GM18868 (cell line): ENCODE measurements at regions not wholly inside any gene's neighbourhood (a gene's known extent, or its start where the extent isn't known, plus 50 kb on each side); places are given as distances from the start of the nearest gene placed in this dataset.
A peak's percentile ranks its signal among the peaks of the same experiment; 100 is the strongest.
"Not testable (repeated sequence)": the region's sequence is repeated elsewhere in the genome, so short reads cannot be mapped to it uniquely, and the experiment has no call there.

Experiments
- ATAC-seq: cut with Tn5 transposase; IDR thresholded peaks from one replicate; pipeline ENCODE4 v1.9.1; 2021; ENCODE audit warnings: mild to moderate bottlenecking, moderate library complexity; ENCODE audit not compliant: unreplicated experiment

DNA sequence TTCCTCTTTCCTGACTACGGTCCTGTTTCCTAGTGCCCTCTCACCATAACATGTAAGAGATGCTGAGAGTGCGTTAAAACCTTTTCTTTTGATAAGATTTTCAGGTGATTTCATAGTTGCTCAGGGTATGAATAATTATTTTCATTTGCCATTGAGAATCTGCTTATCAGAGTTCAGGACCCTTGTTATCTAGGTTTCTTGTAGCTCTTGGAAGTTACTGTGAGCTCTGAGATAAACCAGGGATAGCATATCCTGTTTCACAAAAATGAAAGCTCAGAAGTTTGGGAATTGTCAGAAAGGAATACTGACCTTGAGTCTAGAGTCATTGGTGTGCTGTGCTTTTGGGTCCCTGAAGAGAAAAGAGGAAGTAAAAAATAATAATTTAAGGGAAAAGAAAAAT lies 76.8 kb upstream of the PRKG1 start:
- no peak for ATAC-seq

- no peak for ATAC-seq
Observed at GRCh38 chr10:50999163-50999562, 75.1 kb upstream of the PRKG1 start.

DNA sequence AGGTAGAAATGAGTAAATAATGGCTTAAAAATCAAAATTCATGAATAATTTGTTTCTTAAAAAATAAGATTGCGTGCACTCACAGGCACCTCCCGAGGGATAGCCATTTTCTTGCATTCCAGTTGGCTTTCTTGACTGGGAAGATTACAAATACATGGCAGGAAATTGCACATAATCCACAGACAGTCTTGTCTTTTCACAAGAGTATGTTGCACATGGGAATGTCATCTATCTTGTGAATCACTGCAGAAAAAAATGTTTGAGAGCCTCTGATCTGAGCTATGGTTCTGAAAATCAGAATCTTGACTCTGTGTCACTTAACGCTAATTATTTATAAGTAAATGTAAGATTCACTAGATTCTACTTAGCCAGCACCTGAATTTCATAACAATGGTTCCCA lies 74.1 kb upstream of the PRKG1 start:
- no peak for ATAC-seq

GRCh38 chr10:51000976-51001375 lies 73.3 kb upstream of the PRKG1 start:
- no peak for ATAC-seq

DNA sequence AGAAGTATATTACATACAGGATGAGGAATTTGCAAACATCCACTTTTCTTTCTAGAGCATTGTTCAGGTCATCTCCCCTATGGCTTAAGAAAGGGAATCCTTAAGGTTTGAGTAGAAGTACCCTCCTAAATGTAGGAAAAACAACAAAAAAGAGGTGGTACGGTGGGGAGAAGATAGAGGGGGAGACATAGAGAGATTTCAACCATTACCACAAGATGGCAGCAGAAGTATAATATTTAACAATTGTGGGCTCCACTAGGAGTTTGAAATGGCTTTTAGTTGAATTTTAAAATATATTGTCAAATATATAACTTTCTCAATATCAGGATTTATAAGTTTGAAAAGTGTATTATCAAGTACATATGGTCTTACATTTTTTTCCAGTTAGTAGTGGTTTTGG lies 72.7 kb upstream of the PRKG1 start:
- peak; percentile 67 for ATAC-seq

DNA sequence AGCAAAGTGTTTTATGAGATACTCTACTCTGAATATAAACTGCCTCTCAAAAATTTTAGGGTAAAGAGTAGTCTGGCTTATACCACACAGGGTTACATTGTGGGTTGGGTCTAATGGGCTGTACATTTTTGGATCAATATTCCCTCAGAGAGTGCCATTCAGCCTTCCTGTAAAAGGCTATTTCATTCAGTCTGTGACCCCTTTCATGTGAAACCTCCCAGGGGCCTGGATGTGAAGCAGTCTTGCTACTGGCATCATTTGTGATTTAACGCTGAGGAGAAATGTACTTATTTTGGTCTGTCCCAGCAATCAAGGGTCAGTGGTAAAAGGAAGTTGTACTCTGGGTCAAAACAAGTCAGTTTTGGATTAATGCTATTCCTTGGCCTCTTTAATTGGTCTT lies 71.8 kb upstream of the PRKG1 start:
- ATAC-seq, result no peak

DNA sequence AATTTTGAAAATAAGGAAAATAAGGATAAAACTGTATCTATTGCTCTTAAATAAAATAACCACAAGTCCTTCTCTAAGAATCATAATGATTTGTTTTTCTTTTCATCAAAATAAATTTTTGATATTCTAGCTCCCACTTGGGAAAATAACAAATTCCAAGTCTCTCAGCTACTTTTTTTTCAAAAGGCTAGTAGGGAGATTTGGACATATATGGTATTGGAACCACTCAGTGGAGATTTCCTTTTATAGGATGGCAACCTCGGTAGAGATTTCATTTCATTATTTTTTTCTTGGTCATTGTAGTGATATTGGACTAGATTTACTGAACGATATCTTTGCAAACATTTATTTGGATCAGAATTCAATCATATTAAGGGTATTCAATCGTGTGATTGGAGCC lies 69.5 kb upstream of the PRKG1 start:
- ATAC-seq, result no peak

- ATAC-seq, result no peak
Observed at GRCh38 chr10:51005551-51005950, 68.7 kb upstream of the PRKG1 start.

DNA sequence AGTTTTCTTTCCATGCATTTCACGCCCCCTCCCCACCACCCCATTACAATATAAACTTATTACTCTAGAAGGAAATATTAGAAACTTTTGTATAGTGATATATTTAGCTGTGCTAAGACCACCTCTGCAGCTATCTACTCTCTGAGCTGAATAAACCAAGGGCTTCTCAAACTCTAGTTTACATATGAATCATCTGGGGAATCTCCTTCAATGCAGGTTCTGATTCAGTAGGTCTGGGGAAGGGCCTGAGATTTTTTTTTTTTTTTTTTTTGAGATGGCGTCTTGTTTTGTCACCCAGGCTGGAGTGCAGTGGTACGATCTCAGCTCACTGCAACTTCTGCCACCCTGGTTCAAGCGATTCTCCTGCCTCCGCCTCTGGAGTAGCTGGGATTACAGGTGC lies 67.6 kb upstream of the PRKG1 start:
- ATAC-seq, result no peak

- ATAC-seq, result no peak
Observed at GRCh38 chr10:51007781-51008180, 66.5 kb upstream of the PRKG1 start.

DNA sequence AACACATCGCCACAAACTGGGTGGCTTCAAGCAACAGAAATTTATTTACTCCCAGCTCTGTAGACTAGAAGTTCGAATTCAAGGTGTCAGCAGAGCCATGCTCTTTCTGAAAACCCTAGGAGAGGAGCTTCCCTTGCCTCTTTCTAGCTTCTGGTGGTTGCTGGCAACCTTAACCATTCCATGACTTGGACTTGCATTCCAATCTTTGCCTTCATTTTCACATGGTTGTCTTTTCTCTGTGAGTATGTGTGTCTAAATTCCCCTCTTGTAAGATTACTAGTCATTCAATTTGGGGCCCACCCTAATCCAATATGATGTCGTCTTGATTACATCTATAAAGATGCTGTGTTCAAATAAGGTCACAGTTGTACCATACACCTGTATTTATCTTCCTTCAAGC lies 65.9 kb upstream of the PRKG1 start:
- ATAC-seq, result no peak

DNA sequence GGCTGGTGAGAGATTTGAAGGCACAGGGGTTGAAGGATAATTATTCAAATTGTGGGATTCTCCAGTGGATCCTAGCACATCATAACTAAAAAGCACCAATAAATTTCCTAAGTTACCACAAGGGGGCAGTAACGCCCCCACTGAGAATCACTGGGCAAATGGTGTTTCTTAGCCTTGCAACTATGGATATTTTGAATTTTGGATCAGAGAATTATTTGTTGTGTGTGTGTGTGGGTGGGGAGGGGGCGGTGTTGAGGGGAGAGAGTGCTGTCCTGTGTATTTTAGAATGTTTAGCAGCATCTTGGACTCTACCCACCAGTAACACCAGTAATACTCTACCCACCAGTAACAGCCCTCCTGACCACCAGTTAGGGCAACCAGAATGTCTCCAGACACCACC lies 63.3 kb upstream of the PRKG1 start:
- ATAC-seq, result peak; percentile 78

DNA sequence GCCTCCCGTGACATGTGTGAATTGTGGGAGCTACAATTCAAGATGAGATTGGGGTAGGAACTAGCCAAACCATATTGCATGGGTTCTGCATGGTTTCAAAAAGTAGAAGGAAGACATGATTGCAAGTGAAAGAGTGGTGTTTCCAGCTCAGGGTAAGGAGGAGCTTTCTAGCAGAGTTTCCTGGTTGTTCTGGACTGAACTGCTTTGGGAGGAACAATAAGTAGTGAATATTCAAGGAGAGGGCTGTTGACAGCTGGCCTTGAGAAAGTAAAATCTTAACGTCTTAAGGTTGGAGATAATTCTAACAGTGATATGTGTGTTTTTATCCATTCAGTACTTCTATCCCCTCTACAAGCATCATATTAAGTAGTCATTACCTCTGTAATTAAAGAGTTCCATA lies 62.2 kb upstream of the PRKG1 start:
- no peak for ATAC-seq

GRCh38 chr10:51014680-51015389 lies 59.5 kb upstream of the PRKG1 start:
- ATAC-seq, result no peak

DNA sequence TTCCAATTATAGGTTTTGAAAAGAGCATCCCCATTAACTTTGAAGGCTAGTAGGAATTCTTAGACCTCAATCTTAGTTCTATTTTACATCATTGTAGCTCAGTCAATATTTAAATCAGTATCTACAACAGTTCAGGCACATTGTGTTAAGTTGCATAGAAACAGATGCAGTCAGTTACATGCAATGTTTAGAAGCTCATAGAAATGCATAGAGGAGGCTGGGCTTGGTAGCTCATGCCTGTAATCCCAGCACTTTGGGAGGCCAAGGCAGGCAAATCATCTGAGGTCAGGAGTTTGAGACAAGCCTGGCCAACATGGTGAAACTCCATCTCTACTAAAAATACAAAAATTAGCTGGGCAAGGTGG lies 58.9 kb upstream of the PRKG1 start:
- ATAC-seq, result not testable (repeated sequence)

- ATAC-seq, result no peak
Observed at GRCh38 chr10:51020200-51020599, 54.1 kb upstream of the PRKG1 start.

DNA sequence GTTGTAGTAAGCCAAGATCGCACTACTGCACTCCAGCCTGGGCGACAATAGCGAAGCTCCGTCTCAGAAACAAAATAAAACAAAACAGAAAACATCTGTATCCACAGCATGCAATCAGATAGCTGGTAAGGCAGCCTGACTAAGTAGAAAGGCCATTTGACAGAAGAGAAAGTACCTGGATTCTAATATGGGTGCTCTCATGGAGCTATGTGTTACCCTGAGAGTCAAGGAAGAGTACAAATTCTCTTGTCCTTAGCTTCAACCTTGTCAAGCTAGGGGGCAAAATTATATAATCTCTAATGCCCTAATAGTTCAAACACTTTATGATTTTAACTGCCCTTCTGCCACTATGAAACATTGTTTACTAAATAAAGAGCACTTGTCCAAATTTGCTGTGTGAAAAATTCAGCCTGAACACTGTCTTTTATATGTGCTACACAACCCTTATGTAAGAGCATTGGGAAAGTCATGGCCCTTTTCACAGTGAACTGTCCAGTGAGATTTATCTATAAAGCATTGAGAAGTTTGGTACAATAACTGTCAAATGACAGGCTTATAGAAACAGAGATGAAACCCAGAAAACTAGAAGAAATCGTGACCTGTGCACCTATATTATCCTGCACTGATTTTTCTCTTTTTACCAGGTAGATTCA lies 51.2 kb upstream of the PRKG1 start:
- ATAC-seq, result no peak

GRCh38 chr10:51023636-51024035 lies 50.7 kb upstream of the PRKG1 start:
- no peak for ATAC-seq
